HG03025 (cell line): ENCODE measurements at regions not wholly inside any gene's neighbourhood (a gene's known extent, or its start where the extent isn't known, plus 50 kb on each side); places are given as distances from the start of the nearest gene placed in this dataset.

ENCODE experiments used
- ATAC-seq: cut with Tn5 transposase; IDR thresholded peaks from one replicate; pipeline ENCODE4 v1.9.1; 2021; ENCODE audit warnings: mild to moderate bottlenecking, moderate library complexity; ENCODE audit not compliant: unreplicated experiment, low FRiP score

GRCh38 chr2:19045151-19045550 lies 313.3 kb downstream of the OSR1 start:
- ATAC-seq: no peak

GRCh38 chr2:19043893-19044292 lies 314.5 kb downstream of the OSR1 start:
- no peak for ATAC-seq

DNA sequence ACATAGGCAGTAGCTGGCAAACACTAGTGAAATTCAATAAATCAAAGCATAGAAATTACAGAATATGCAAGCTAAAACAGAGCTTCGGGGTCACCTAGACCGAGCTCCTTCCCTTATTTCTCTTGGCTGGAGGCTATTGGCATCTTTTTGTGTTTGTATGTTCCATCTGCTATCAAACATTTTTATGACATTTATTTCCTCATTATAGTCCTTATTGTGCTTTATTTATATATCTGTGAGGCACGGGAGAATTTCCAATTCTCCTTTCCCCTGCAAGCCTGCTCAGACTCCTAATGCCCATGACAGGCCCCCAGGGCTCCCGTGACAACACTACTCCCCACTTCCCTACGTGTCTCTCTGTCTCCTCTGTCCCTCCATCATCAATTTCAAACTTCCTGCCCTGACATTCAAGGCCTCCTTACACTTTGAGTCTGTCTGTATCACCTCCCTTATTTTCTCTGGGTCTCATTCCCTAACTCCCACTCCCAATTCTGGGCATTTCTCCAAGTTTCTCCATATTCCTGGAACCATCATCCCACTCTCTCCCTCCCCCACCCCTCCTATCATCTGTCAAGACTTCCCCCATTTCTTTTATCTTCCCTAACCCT lies 316.9 kb downstream of the OSR1 start:
- ATAC-seq: no peak

DNA sequence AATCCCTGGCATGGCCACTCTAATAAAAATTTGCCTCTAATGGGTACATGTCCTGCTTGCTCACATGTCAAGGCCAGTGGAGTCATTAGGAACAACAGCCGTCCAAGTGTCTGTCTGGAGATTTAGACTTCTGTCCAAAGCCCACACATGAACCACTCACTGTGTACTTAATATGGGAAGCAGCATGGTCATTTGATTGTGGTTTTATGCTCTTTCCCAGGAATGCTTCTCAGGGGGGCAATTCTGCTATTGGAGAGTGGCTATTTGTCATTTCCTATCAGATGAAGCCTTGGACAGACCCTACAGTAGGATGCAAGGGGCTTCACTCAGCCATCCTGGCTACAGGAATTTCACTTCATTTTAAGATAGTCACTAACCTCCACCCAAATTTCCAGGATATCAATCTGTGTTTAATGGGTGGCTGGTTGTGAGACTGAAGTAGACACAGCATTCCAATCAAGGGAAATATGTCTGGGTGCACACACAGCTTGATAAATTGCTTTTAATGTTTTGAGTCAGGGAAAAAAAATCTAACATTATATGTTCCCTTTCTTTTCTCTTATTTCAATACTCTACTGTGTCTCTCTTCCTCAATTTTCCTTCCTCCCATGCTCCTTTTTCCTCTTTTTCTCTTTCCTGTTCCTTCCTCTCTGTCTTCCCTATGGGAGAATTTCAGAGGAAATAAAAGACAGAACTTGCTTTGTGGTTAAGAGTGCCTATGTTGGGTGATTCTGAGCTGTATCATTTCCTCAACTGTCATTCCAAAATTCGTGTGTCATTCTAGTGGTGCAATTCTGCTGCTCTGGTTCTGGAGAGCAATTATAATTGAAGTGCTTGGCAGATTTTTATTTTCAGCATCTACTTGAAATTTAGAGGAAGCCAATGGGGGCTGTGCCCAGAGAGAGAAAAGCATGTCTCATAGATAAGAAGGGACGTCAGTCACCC lies 320.1 kb downstream of the OSR1 start:
- ATAC-seq: no peak

DNA sequence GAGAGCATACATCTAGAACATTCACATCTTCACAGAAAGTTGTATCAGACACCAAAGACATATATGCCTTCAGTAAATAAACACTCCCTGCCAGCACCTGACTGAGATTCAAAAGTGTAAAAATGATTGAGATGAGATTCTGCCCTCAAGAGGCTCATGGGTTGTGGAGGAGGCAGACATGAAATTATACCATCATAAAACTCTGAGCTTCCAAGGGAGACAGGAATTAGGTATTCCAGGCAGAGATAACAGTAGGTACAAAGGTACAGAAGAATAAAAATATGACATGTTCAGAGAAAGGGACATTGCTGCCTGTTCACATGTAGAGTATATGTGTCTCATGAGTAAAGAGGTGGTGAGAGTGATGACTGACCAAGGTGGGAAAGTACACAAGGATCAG lies 322.3 kb downstream of the OSR1 start:
- ATAC-seq: no peak

GRCh38 chr2:19035238-19035637 lies 323.2 kb downstream of the OSR1 start:
- no peak for ATAC-seq

DNA sequence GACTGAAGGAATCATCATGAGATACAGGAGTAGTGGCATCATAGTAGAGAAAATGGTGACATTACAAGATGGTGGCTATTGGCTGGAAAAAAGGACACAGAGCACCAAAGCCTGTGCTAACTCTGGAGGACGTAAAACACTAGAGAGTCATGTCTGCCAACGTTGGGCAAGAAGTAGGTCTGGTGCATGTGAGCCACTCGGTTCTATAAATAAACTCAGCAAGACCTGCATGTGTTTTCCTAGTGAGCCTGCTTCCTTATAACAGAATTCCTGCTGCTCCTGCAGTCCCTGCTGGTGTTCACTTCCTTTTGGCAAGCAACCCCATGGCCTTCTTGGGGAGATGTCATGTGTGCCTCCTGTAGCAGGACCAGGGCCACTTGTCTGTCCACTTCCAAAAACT lies 325.2 kb downstream of the OSR1 start:
- no peak for ATAC-seq

DNA sequence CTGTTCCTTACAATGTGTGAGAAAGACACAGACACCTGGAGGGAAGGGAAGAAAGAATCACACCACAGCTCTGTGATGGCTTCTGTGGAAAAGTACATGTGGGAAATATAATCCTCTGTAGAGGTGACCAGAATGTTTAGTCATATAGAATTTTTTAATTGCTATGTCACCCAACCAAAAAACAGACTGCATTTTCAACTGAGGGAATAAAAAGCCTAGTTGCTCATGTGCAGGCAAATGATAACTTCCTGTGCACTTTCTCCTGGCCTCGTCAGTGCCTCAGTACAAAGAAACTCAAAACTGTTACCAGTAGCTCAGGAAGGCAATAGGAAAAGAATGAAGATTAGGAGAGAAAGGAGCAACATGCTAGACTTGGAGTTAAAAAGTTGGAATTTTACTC lies 326.8 kb downstream of the OSR1 start:
- ATAC-seq: no peak

DNA sequence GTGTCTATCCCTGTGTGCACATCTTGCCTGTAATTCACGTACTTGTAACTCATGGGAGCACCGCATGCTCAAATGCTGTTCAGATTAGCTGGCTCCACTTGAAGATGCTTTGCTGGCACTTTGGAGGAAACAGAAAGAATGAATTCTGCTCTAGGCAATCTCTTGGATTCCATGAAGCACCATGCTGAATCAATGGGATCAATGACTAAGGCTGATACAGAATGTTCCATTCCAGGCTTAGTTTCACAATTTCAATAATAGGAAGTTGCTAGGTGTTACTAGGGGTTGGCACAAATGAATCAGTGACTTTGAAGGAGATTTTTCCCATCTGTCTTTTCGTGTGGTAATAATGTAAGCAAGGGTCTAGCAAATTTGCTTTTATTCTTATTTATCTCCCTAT lies 328.8 kb downstream of the OSR1 start:
- no peak for ATAC-seq

GRCh38 chr2:19028587-19029375 lies 329.6 kb downstream of the OSR1 start:
- ATAC-seq: no peak

- ATAC-seq: no peak
Measured at GRCh38 chr2:19027626-19028025, 330.8 kb downstream of the OSR1 start.

DNA sequence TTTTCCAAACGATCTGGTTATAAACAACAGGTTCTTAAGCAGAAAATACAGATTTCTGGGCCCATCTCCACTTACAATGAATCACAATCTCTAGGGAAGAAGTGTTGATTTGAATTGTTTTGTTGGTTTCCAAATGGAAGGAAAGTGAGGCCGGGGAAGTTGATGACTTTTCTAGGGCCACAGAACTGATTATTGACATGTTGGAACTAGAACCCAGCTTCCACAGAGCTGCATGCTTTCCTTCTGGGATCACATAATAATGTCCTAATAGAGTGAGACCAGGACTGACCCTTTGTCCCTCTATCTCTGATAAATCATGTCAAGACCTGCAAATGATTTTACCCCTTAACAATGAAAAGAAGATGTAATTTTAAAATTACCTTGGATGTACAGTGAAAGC lies 332.2 kb downstream of the OSR1 start:
- no peak for ATAC-seq

- ATAC-seq: no peak
Measured at GRCh38 chr2:19022334-19022733, 336.1 kb downstream of the OSR1 start.

- ATAC-seq: no peak
Measured at GRCh38 chr2:19021721-19022120, 336.7 kb downstream of the OSR1 start.

GRCh38 chr2:19021100-19021476 lies 337.3 kb downstream of the OSR1 start:
- ATAC-seq: no peak

- ATAC-seq: no peak
Measured at GRCh38 chr2:19020144-19021099, 338.0 kb downstream of the OSR1 start.

DNA sequence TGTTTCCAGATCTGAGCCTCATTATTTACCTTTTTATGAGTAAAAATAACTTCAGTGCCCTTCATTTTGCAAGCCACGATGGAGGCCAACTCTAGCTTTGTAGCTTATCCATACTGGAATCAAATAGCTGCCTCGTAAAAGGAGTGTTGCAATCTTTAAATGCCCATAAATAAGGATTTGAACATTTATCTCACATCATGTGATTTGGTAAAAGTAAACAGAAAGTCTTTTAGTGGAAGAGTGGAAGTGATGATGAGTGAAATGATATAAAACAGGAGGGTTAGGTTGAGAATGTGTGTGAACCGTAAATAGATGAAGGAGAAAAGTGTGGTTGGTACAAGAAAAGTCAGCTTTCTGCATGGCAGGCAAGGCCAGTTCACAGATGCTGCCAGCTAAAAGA lies 348.9 kb downstream of the OSR1 start:
- no peak for ATAC-seq

DNA sequence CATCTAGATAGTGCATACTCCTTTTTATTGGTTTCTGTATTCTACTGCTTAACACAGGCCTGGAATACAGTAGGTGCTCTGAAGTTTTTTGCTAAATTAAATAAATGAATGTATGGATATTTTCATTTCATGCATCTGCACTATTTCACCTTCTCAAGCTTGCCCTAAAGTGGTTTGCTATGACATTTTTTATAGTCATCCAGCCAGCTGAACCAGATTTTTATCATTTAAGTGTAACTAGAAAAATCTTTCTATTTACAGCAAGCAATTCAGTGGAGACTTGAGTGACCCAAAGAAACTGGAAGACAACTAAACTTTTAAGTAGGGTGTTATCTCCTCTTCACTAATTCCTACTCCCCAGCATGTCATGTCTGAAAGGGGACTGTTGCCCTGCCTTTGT lies 354.9 kb downstream of the OSR1 start:
- no peak for ATAC-seq

GRCh38 chr2:19000776-19001175 lies 357.6 kb downstream of the OSR1 start:
- no peak for ATAC-seq

DNA sequence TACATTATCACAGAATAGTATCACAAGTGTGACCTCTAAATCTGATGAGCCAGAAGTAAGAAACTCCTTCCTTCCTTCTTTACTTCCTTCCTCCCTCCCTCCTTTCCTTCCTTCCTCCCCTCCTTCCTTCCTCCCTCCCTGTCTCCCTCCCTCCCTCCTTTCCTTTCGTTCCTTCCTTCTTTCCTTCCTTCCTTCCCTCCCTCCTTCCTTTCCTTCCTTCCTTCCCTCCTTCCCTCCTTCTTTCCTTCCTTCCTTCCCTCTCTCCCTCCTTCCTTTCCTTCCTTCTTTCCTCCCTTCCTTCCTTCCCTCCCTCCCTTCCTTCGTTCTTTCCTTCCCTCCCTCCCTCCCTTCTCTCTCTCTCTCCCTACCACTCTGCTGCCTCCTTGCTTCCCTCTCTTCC lies 359.2 kb downstream of the OSR1 start:
- ATAC-seq: no peak
